DND-41 (cell line): ENCODE measurements at regions not wholly inside any gene's neighbourhood (a gene's known extent, or its start where the extent isn't known, plus 50 kb on each side); places are given as distances from the start of the nearest gene placed in this dataset.

Source experiments
- ATAC-seq: fragments of 200-7000 bp; cut with Tn5 transposase; 3 replicates; pipeline ENCODE4 v1.9.1; 2021; ENCODE audit warnings: low read depth; ENCODE audit not compliant: insufficient read depth
- DNase-seq: peaks from one replicate; pipeline ENCODE4 v3.0.0-alpha.2; 2020
- H2AFZ ChIP-seq: 2 replicates; pipeline ENCODE4 v1.6.0; 2012; ENCODE audit warnings: low read depth, low read length
- H3K27ac ChIP-seq: 2 replicates; pipeline ENCODE4 v1.5.1; 2012; ENCODE audit warnings: low read length, inconsistent platforms
- H3K27me3 ChIP-seq: fragments of 200-600 bp; sonication (generic); 2 replicates; pipeline ENCODE4 v1.6.0; 2012; ENCODE audit warnings: low read length, mild to moderate bottlenecking, inconsistent platforms; ENCODE audit not compliant: insufficient read depth, poor library complexity
- H3K36me3 ChIP-seq: 2 replicates; pipeline ENCODE4 v1.5.1; 2012; ENCODE audit warnings: low read length, inconsistent platforms; ENCODE audit not compliant: insufficient read depth
- H3K4me1 ChIP-seq: 2 replicates; pipeline ENCODE4 v1.5.1; 2012; ENCODE audit warnings: mild to moderate bottlenecking, low read length; ENCODE audit not compliant: insufficient read depth
- H3K4me2 ChIP-seq: 2 replicates; pipeline ENCODE4 v1.6.0; 2012; ENCODE audit warnings: mild to moderate bottlenecking, moderate library complexity, low read length, inconsistent platforms; ENCODE audit not compliant: insufficient read depth
- H3K4me3 ChIP-seq, 2 experiments: fragments of 200-600 bp in 1 of 2; shearing (Covaris generic) in 1 of 2; 2 replicates each; pipeline ENCODE4 v1.5.1; 2012 to 2016; ENCODE audit warnings: inconsistent platforms in 2 of 2, low read length in 2 of 2, mild to moderate bottlenecking in 2 of 2, low read depth in 1 of 2, moderate library complexity in 1 of 2
- H3K79me2 ChIP-seq: 2 replicates; pipeline ENCODE4 v1.6.0; 2012; ENCODE audit warnings: low read length, inconsistent platforms; ENCODE audit not compliant: insufficient read depth
- H3K9ac ChIP-seq: 2 replicates; pipeline ENCODE4 v1.6.0; 2012; ENCODE audit warnings: low read depth, mild to moderate bottlenecking, inconsistent platforms, low read length, moderate library complexity
- H3K9me3 ChIP-seq: 2 replicates; pipeline ENCODE4 v1.5.1; 2012; ENCODE audit warnings: low read length, moderate library complexity, mild to moderate bottlenecking, inconsistent platforms; ENCODE audit not compliant: insufficient read depth, severe bottlenecking
- H4K20me1 ChIP-seq: 2 replicates; pipeline ENCODE4 v1.6.0; 2012; ENCODE audit warnings: low read length; ENCODE audit not compliant: insufficient read depth
- EZH2 ChIP-seq: IDR thresholded peaks from 3 replicates; pipeline ENCODE4 v1.6.1; 2012; ENCODE audit warnings: borderline replicate concordance, low read depth, mild to moderate bottlenecking, moderate library complexity, low read length, inconsistent platforms; ENCODE audit not compliant: severe bottlenecking
- TF ChIP-seq, protein P1 (sequence below): IDR thresholded peaks from 2 replicates; pipeline ENCODE4 v1.5.1; 2012; ENCODE audit warnings: borderline replicate concordance, low read length, moderate library complexity, mild to moderate bottlenecking; ENCODE audit not compliant: poor library complexity, severe bottlenecking; ENCODE audit errors: extremely low read depth

- no peaks in the 10 kb centered on the region for H3K36me3 ChIP-seq
- H3K4me2 ChIP-seq, result no peak overlapping the region
- no peak overlapping the region for H3K9ac ChIP-seq
- no peaks in the 10 kb centered on the region for H3K4me1 ChIP-seq
- H4K20me1 ChIP-seq, result no peaks in the 10 kb centered on the region
- peaks cover 10% of the 10 kb centered on the region for H3K9me3 ChIP-seq
- no peak for DNase-seq
- no peak overlapping the region for H3K27ac ChIP-seq
- H3K4me3 ChIP-seq, result no peak overlapping the region
- no peak for ATAC-seq
- TF ChIP-seq EZH2, result no peak
- TF ChIP-seq, protein P1, sequence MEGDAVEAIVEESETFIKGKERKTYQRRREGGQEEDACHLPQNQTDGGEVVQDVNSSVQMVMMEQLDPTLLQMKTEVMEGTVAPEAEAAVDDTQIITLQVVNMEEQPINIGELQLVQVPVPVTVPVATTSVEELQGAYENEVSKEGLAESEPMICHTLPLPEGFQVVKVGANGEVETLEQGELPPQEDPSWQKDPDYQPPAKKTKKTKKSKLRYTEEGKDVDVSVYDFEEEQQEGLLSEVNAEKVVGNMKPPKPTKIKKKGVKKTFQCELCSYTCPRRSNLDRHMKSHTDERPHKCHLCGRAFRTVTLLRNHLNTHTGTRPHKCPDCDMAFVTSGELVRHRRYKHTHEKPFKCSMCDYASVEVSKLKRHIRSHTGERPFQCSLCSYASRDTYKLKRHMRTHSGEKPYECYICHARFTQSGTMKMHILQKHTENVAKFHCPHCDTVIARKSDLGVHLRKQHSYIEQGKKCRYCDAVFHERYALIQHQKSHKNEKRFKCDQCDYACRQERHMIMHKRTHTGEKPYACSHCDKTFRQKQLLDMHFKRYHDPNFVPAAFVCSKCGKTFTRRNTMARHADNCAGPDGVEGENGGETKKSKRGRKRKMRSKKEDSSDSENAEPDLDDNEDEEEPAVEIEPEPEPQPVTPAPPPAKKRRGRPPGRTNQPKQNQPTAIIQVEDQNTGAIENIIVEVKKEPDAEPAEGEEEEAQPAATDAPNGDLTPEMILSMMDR, result no peak
- no peaks in the 10 kb centered on the region for H3K27me3 ChIP-seq
- H2AFZ ChIP-seq, result no peak overlapping the region
- H3K79me2 ChIP-seq, result no peaks in the 10 kb centered on the region
Measured at GRCh38 chr20:23232679-23233308, 117.8 kb upstream of the NXT1 start.

DNA sequence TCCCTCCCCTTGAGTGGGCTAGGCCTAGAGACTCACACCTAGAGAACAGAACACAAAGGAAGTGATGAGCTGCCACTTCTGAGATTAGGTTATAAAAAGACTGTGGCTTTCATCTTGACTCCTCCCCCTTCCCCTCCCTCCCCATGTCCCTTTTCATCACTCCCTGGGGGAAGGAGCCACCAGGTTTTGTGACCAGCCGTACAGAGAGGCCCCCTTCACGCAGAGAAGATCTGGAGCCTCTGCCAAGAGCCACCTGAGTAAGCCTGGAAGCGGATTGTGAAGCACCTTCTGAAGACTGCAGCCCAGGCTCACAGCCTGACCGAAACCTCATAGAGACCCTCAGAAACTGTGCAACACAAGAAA lies 118.4 kb upstream of the NXT1 start:
- no peaks in the 10 kb centered on the region for H3K27me3 ChIP-seq
- no peak overlapping the region for H3K4me2 ChIP-seq
- no peaks in the 10 kb centered on the region for H3K36me3 ChIP-seq
- H3K4me3 ChIP-seq, result no peak overlapping the region
- ATAC-seq (no peak), DNase-seq (no peak)
- no peak overlapping the region for H2AFZ ChIP-seq
- H3K9ac ChIP-seq, result no peak overlapping the region
- TF ChIP-seq, protein P1, result no peak
- no peak for TF ChIP-seq EZH2
- H4K20me1 ChIP-seq, result no peaks in the 10 kb centered on the region
- no peaks in the 10 kb centered on the region for H3K4me1 ChIP-seq
- H3K79me2 ChIP-seq, result no peaks in the 10 kb centered on the region
- H3K9me3 ChIP-seq, result peaks cover 10% of the 10 kb centered on the region
- no peak overlapping the region for H3K27ac ChIP-seq

- DNase-seq, result no peak
- no peak overlapping the region for H3K4me3 ChIP-seq
- ATAC-seq, result no peak
- H3K9me3 ChIP-seq, result peaks cover 10% of the 10 kb centered on the region
- no peaks in the 10 kb centered on the region for H3K36me3 ChIP-seq
- no peak overlapping the region for H3K4me2 ChIP-seq
- no peaks in the 10 kb centered on the region for H3K4me1 ChIP-seq
- H4K20me1 ChIP-seq, result no peaks in the 10 kb centered on the region
- no peaks in the 10 kb centered on the region for H3K79me2 ChIP-seq
- H3K27me3 ChIP-seq, result no peaks in the 10 kb centered on the region
- H3K27ac ChIP-seq, result no peak overlapping the region
- TF ChIP-seq, protein P1, result no peak
- no peak overlapping the region for H3K9ac ChIP-seq
- no peak overlapping the region for H2AFZ ChIP-seq
Measured at GRCh38 chr20:23231561-23232218, 118.9 kb upstream of the NXT1 start.
